ENCODE measurements at regions not wholly inside any gene's neighbourhood (a gene's known extent, or its start where the extent isn't known, plus 50 kb on each side); places are given as distances from the start of the nearest gene placed in this dataset.
"Not testable (repeated sequence)": the region's sequence is repeated elsewhere in the genome, so short reads cannot be mapped to it uniquely, and the experiment has no call there.

DNA sequence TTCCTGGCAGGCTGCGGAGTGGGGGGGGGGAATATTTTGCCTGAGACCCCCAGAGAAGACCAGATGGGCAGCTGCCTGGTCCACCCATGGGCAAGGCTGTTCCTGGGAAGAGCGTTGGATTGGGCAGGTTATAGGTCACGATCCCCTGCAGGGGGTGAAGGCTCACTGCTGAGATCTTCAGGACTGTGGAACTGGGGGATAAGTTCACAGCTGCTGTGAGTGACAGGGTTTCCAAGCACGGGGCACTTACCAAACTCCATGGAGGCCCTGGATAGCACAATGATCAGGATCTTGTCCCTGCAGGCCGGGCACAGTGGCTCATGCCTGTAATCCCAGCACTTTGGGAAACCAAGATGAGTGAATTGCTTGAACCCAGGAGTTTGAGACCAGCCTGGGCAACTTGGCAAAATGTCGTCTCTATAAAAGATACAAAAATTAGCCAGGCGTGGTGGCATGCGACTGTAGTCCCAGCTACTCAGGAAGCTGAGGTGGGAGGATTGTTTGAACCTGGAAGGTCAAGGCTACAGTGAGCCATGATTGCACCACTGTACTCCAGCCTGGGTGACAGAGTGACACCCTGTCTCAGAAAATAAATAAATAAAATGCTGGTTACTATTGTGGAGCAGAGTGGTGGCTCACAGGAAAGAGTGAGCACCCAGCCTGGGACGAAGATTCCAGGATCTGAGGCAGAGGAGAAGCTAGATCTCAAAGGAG is 68.0 kb upstream of the HELT start:
- DNase-seq = no peak

DNA sequence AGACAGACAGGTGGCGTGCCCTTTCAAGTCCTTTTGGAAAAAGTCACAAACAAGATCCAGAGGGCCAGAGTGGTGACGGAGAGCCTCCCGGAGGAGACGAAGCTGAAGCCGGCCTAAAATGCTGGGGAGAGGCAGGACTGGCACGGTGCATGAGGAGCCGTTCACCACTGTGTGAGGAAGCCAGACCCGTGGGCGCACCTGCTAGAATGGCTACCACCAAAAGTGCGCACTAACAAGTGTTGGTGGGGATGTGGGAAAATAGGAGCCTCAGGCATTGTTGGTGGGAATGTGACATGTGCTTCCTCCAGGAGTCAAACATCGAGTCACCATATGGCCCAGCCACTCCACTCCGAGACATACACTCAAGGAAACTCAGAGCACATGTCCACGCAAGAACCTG is 67.4 kb upstream of the HELT start:
- DNase-seq = no peak

DNA sequence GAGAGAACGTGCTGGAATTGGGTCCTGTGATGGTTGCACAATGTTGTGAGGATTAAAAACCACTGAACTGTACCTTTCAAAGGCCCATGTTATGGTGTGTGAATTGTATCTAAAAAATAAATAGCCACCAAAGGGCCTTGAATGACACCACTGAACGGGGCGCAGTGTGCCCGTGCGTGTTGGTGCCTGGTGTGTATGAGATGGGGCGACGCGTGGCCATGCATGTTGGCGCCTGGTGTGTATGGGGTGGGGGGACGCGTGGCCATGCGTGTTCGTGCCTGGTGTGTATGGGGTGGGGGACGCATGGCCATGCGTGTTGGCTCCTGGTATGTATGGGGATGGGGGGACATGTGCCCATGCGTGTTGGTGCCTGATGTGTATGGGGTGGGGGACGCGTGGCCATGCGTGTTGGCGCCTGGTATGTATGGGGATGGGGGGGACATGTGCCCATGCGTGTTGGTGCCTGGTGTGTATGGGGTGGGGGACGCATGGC is 66.6 kb upstream of the HELT start:
- no peak for DNase-seq

DNA sequence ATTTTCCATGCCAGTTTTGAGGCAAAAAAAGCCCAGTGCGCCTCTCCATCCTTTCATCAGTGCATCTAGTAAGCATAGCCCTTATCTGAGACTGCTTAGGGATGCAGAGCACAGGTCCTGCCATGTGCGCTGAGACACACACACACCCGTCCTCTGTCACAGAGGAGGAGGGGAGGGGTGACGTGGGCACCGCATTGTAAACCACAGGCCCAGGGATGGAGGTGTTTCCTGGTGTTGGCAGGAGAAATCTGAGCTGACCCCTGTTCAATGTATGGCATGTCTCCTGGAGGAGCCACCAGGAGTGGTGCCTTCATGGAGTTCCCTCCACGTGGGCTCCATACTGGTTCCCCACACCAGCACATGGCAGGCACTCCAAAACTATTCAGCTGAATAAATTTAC is 65.8 kb upstream of the HELT start:
- DNase-seq = no peak

DNA sequence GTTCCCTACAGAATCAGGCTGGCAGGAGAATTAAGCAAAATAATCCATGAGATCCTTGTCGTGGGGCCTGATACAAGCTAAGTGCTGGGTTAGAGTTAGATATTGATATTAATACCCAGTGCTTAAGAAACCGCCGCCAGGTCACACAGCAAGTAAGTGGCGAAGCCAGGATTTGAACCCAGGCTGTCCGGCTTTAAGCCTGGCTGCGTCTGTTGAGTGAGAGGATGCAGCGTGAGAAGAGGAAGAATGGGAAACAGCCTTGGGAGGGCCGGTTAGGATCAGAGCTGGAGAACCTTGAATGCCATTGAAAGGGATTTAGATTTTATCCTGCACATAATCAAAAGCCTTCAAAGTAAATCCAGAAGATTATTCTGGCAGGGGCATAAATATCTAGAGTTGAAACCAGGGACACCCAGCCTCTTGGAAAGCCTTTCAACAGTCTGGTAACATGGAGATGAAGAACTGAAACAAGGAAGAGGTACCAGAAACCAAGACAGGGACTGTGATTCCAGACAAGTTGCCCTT is 64.8 kb upstream of the HELT start:
- DNase-seq = no peak

DNA sequence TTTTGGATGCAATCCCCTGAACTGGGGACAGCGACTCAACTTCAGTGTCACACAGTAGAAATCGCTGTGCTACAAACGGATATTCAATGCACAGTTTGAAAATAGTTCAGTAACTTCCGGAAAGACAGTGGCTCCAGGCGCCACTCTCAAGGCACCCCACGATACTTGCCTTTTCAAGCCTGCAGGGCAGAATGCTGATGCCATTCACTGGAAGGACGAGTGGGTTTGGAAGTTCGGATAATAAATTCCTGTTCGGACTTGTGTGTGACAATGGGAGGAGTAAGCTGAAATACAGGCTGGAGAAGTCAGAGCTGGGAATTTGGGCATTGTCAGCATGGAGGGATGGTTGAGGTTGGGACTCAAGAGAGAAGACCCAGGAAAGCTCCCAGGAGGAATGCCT is 64.3 kb upstream of the HELT start:
- no peak for DNase-seq

DNA sequence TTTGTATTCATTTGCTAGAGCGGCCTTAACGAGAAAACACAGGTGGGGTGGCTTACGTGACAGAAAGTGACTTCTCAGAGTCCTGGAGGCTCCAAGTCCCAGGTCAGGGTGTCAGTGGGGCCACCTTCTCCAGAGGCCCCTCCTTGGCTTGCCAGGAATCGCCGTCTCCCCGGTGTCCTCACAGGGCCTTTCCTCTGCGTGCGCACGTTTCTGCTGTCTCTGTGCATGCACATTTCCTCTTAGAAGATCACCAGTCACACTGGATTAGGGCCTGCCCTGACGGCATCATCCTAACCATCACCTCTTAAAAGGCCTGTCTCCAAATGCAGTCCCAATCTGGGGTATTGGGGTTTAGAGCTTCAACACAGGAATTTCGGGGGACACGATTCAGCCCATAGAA is 63.8 kb upstream of the HELT start:
- DNase-seq = no peak

DNA sequence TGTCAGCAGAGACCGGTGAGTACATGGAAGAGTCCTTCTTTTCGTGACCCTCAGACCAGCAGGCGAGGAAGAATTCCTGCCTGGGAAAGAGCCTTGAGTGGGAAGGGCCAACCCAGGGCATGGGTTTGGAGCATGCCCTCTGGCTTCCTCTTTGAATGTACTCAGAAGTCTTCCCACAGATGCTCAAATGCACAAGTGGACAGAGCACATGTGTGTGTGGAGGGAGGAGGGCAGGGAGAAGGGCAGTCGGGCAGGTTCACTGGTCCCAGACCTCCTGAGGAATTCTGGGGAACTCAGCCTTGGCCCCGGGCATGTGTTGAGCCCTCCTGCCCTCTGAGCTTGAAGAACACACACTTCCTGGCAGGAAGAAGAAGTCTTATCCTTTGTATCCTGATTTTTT is 63.2 kb upstream of the HELT start:
- DNase-seq = no peak

DNA sequence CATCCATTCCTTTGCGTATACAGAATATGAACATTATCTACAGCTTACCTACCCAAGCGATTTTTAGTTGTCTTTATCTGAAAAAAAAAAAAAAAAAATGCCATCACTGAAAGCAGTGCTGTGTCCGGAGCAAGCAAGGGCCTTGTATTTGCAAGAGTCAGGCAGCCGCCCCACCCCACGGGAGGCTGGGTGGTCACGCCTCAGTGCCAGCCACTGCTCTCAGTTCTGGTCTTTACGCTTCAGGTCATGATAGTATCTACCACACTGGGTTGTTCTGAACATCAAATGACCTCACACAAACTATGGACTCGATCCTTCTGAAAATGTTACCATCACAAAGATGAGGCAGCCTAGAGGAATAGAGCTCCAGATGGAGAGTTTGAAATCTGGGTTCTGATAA is 62.7 kb upstream of the HELT start:
- DNase-seq = no peak

DNA sequence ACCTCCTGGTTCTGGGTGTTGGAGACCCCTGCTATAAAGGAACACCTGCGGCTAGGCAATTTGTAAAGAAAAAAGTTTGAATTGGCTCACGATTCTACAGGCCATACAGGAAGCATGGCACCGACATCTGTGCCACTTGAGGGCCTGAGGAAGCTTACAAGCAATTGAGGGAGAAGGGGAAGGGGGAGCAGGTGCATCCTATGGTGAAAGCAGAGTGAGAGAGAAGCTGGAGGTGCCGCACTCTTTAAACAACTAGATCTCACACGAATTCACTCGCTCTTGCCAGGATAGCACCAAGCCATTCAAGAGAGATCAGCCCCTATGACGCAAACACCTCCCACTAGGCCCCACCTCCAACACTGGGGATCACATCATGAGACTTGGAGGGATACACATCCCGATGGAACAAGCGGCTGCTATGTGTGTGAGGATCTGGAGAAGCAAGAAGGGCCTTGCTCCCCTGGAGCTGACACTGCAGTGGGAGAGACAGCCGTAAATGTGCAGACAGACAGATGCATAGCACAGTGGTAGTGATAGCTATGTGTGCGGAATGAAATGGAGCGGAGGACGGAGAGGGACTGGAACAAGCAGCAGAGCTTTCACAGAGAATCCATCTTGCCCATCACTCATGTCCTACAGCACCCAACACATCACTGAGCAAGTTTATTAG is 60.7 kb upstream of the HELT start:
- no peak for DNase-seq

DNA sequence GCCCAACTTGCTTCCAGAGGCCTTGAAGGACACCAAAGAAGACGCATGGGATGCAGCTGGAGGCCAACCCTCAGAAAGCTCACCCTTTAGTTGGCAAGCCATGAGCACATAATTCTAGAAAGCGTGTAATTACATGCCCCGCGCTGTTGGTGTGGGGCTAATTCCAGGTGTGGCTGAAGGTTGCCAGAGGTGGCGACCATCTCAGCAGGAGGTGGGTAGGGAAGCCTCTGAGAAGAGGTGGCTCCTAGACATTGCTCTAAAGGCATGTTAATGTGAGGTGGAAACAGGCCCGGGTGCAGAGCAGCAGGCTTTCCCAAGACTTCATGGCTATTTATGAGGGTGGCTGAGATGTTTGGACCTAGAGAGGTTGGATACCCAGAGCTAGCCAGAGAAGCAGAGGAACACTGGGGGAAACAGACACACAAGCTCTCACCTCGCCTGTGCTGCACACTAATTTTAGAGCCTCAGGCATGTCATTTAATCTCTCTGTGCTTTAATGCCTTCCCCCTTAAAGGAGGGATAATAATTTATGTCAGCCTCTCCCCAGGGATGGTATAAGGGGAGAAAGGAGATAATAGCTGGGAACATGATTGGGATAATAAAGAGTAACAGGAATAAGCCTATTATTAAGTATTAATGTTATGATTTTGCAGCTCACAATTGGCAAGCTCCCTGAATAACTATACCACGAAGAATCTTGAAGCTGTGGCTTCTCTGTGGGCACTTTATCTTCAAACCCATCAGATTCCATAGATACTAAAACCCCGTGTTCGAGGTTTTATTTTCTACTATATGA is 60.0 kb upstream of the HELT start:
- DNase-seq = no peak

DNA sequence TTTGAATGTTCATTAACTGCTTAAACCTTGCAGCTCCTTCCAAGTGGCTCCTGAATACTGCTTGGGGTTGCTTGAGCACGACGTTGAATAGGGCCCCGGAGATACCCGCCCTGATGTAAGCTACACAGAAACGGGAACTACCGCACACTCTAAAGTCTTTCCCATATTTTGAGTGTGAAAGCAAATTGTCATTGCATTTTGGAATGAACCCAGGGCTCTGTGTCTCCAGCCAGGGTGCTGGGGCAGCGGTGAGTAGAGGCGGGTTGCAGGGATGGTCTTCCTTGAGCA is 59.4 kb upstream of the HELT start:
- DNase-seq = no peak

DNA sequence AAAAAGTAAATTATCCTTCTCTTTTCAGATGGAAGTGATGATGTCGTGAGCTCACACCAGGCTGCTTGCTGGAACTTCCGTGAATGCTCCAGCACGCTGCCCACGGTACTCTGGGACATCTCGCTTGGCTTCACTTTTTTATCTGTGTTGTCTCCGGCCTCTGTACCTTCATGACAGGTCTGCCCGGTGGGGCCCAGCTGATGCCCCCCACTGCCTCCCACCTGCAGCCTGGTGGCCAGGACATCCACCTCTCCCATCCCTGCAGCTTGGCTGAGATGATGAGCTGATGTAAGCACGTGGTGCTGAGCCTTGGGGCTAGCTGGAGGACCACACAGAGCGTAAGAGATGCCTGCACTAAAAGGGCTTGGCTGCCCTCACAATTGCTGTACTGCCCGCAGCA is 59.0 kb upstream of the HELT start:
- no peak for DNase-seq

DNA sequence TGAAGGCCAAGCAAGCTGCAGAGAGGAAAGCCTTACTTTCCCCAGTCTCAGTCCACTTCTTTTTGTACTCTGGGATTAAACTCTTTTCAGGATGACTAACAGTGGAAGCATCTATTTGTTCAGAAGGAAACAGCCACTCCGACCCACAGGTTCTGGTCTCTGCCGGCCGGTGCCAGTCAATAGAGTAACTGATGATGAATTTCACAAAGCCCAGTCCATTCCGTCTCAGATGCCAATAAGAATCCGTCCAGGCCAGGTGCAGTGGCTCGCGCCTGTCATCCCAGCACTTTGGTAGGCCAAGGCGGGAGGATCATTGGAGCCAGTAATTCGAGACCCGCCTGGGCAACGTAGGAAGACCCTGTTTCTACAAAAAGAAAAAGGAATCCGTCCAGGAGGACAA is 58.5 kb upstream of the HELT start:
- no peak for DNase-seq

DNA sequence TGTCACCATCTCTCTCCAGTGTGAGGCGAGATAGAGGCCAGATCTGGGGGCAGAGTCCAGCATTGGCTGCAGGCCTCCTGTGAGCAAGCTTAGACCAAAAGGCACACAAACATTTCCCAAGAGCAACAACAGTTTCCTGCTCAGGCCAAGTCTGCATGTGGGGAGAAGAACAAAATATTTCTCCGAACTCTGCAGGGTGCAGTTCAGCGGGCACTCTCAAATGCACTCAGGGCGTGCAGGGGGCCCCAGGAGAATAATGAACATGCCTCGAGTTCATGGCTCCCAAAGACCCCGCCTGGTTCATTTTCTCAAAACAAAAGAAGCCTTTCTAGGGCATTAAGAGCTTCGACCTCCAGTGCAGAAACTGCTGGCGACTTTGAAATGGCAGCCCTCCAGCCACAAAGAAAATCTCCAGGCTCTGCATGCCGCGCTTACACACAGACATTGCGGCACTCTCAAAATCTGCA is 57.8 kb upstream of the HELT start:
- DNase-seq = no peak

DNA sequence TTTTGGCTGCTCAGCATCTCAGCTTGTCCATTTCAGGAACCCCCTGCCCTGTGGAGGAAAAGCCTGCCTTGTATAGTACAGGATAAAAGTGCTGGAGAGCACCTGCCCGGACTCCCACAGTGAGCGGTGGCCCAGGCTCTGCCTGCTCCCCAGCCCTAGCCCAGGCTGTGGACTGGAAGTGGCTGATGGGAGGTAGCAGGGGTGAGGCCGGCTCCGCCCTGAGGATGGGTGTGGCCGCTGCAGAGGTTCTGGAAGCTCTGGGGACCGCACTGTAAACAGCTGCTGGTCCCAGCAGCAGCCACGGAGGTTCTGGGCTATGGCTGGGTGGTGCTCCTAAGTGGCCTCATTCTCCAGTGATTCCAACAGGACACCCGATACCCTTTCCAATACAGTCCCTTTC is 56.6 kb upstream of the HELT start:
- peak; percentile 37 for DNase-seq

DNA sequence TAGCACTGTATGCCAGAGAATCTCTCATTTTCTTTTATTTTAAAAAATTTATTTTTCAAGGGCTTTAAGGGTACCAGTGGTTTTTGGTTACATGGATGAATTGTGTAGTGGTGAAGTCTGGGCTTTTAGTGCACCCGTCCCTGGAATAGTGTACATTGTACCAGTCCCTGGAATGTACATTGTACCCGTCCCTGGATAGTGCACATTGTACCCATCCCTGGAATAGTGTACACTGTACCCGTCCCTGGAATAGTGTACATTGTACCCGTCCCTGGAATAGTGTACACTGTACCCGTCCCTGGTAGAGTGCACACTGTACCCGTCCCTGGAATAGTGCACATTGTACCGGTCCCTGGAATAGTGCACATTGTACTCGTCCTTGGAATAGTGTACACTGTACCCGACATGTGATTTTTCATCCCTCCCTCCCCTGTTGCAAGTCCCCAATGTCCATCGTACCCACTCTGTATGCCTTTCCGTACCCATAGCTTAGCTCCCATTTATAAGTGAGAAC is 56.1 kb upstream of the HELT start:
- no peak for DNase-seq

DNA sequence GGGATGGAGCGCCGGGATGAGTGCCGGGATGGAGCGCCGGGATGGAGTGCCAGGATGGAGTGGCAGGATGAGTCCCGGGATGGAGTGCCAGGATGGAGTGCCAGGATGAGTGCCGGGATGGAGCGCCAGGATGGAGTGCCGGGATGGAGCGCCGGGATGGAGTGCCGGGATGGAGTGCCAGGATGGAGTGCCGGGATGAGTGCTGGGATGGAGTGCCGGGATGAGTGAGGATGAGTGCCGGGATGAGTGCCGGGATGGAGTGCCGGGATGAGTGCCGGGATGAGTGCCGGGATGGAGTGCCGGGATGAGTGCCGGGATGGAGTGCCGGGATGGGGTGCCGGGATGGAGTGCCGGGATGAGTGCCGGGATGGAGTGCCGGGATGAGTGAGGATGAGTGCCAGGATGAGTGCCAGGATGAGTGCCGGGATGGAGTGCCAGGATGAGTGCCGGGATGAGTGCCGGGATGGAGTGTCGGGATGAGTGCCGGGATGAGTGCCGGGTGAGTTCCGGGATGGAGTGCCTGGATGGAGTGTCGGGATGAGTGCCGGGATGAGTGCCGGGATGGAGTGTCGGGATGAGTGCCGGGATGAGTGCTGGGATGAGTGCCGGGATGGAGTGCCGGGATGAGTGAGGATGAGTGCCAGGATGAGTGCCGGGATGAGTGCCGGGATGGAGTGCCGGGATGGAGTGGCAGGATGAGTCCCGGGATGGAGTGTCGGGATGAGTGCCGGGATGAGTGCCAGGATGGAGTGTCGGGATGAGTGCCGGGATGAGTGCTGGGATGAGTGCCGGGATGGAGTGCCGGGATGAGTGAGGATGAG is 52.9 kb upstream of the HELT start:
- DNase-seq = not testable (repeated sequence)

DNA sequence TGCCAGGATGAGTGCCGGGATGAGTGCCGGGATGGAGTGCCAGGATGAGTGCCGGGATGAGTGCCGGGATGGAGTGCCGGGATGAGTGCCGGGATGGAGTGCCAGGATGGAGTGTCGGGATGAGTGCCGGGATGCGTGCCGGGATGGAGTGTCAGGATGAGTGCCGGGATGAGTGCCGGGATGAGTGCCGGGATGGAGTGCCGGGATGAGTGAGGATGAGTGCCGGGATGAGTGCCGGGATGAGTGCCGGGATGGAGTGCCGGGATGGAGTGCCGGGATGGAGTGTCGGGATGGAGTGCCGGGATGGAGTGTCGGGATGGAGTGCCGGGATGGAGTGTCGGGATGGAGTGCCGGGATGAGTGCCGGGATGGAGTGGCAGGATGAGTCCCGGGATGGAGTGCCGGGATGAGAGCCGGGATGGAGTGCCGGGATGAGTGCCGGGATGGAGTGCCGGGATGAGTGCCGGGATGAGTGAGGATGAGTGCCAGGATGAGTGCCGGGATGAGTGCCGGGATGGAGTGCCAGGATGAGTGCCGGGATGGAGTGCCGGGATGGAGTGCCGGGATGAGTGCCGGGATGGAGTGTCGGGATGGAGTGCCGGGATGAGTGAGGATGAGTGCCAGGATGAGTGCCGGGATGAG is 52.1 kb upstream of the HELT start:
- DNase-seq = not testable (repeated sequence)

DNA sequence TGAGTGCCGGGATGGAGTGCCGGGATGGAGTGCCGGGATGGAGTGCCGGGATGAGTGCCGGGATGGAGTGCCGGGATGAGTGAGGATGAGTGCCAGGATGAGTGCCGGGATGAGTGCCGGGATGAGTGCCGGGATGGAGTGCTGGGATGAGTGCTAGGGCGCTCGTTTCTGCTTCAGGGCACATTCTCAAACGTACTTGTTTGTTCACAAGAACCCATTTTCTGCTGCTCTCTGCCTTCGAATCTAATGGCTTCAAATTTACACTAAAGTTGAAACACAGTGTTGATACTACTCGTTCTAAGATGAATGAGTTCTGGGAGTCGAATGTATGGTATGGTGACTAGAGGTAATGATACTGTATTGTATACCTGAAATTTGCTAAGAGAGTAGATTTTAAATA is 50.6 kb upstream of the HELT start:
- DNase-seq = not testable (repeated sequence)

DNA sequence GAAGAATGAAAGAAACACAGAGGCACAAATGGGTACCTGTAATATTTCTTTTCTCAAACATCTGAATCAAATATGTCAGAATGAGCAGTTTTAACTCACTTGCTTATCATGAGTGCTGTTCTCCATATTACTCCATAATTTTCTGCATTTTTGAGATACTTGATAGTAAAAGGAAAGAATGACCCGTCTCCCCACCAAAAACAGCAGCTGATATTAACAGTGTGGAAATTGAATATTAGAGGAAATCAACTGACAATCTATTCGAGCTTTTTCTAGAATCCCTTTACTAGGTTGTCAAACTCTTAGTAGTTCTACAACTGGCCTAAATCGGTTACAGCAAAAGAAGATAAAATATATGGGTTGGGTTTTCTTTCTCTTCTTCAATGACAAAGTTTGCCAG is 49.9 kb upstream of the HELT start:
- no peak for DNase-seq
